ENCODE measurements at regions not wholly inside any gene's neighbourhood (a gene's known extent, or its start where the extent isn't known, plus 50 kb on each side); places are given as distances from the start of the nearest gene placed in this dataset.

DNA sequence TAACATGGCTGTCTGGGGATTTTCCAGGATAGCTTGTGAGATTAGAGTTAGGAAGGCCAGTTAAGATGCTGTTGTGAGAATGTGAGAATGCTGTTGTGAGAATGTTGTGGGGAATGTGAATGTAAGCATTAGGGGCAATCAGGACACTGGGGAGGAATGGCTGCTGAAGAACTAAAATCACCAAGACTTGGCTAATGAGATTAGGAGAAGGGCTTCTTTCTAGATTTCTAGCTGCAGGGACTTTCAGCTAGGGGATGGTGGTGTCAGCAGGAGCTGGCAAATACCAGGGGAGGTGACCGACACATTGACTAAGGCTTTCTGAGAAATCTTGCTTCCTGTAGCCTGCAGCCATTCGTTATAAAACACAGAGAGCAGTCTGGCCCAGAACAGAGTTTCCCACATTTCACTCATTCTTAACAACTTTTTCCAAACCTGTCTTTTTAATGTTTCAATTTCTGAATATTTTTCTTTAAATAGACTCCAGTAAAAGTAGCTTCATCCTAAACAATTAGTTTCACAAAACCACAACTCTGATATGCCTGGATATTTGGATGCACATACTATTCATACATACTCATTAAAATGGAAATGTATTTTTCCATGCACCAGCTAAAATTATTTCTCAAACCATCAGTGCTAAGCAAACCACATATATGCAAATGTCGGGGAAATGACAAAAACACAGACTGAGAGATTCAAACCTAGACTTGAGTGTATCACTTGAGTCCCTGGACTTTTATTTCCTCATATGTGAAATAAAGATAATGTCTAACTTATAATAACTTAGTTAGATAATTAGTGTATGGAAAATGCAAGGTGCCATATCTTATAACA lies 89.3 kb upstream of the TNC start:
- H3K18ac ChIP-seq (ENCODE audit: insufficient read length, low read depth, low read length), result no peak overlapping the region
- H2AK5ac ChIP-seq (ENCODE audit: insufficient read length, low read length), result no peak overlapping the region
- H3K36me3 Mint-ChIP-seq (ENCODE audit: insufficient read depth in 1 of 3, low read depth in 3 of 3), result no peaks in the 10 kb centered on the region
- no peak overlapping the region for H3K4me3 Mint-ChIP-seq
- no peak overlapping the region for H3K56ac ChIP-seq (ENCODE audit: insufficient read length, low read depth, low read length)
- H2AFZ ChIP-seq (ENCODE audit: low read length), result no peak overlapping the region
- no peak overlapping the region for H3K4me2 ChIP-seq (ENCODE audit: insufficient read depth, insufficient read length, low read length)
- WGBS (ENCODE audit: extremely low coverage, insufficient read length, low lambda C conversion rate), result no CpG with 5 or more reads among the region's 3 CpGs
- no peak overlapping the region for H2BK20ac ChIP-seq (ENCODE audit: low read depth, low read length, poor library complexity, severe bottlenecking)
- no peak overlapping the region for H3K27ac ChIP-seq (ENCODE audit: insufficient read length, low read depth, low read length)
- H3K9ac ChIP-seq (ENCODE audit: extremely low read depth, insufficient read length, low read length), result no peak overlapping the region
- H3K27me3 Mint-ChIP-seq (ENCODE audit: low read depth), result no peaks in the 10 kb centered on the region
- H3K9me3 ChIP-seq (ENCODE audit: control insufficient read depth, low read depth, low read length), result no peaks in the 10 kb centered on the region
- TF ChIP-seq, protein P1, sequence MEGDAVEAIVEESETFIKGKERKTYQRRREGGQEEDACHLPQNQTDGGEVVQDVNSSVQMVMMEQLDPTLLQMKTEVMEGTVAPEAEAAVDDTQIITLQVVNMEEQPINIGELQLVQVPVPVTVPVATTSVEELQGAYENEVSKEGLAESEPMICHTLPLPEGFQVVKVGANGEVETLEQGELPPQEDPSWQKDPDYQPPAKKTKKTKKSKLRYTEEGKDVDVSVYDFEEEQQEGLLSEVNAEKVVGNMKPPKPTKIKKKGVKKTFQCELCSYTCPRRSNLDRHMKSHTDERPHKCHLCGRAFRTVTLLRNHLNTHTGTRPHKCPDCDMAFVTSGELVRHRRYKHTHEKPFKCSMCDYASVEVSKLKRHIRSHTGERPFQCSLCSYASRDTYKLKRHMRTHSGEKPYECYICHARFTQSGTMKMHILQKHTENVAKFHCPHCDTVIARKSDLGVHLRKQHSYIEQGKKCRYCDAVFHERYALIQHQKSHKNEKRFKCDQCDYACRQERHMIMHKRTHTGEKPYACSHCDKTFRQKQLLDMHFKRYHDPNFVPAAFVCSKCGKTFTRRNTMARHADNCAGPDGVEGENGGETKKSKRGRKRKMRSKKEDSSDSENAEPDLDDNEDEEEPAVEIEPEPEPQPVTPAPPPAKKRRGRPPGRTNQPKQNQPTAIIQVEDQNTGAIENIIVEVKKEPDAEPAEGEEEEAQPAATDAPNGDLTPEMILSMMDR (conservative IDR thresholded peaks at IDR 0.05), result no peak
- no peak overlapping the region for H3K14ac ChIP-seq (ENCODE audit: insufficient read depth, low read length)
- no peak overlapping the region for H4K8ac ChIP-seq (replicated peaks; ENCODE audit: insufficient read length, low read depth, low read length)
- no peak overlapping the region for H4K5ac ChIP-seq (ENCODE audit: insufficient read length, low read depth, low read length)
- no peak overlapping the region for H4K91ac ChIP-seq (ENCODE audit: insufficient read length, low read depth, low read length)
- H3K79me1 ChIP-seq (ENCODE audit: insufficient read depth, low read depth, low read length, poor library complexity, severe bottlenecking), result no peaks in the 10 kb centered on the region
- no peak for DNase-seq
- no peak overlapping the region for H3K4ac ChIP-seq (ENCODE audit: low read depth, low read length)
- no peaks in the 10 kb centered on the region for H3K79me2 ChIP-seq (ENCODE audit: insufficient read depth, low read length)
- H2BK12ac ChIP-seq (ENCODE audit: insufficient read length, low read depth, low read length), result no peak overlapping the region
- no peak overlapping the region for H2BK5ac ChIP-seq (ENCODE audit: insufficient read length, low read length)
- H3K4me1 Mint-ChIP-seq, result peaks cover 3 to 6% of the 10 kb centered on the region in 2 experiments; a peak in 3 of 4 replicates
- H2BK15ac ChIP-seq (ENCODE audit: low read depth, low read length), result no peak overlapping the region
- H3K23ac ChIP-seq (ENCODE audit: insufficient read length, low read depth, low read length), result no peak overlapping the region
- no peaks in the 10 kb centered on the region for H3K9me3 Mint-ChIP-seq
- no peak overlapping the region for H3K27ac Mint-ChIP-seq
- H2BK120ac ChIP-seq (ENCODE audit: low read depth, low read length, poor library complexity, severe bottlenecking), result no peak overlapping the region
- H3K4me1 ChIP-seq (ENCODE audit: insufficient read depth, low read length), result peaks cover 2% of the 10 kb centered on the region; the same call in 1 of the 2 replicates
- no peaks in the 10 kb centered on the region for H3K27me3 ChIP-seq (ENCODE audit: insufficient read depth, low read length)
- H3T11ph ChIP-seq (ENCODE audit: low read length), result no peak overlapping the region
- no peaks in the 10 kb centered on the region for H4K20me1 ChIP-seq (ENCODE audit: control insufficient read depth, insufficient read depth, insufficient read length)
- H3K23me2 ChIP-seq (ENCODE audit: insufficient read length, low read depth, low read length, poor library complexity, severe bottlenecking), result no peaks in the 10 kb centered on the region
